HCT116 (cell line): ENCODE measurements at regions not wholly inside any gene's neighbourhood (a gene's known extent, or its start where the extent isn't known, plus 50 kb on each side); places are given as distances from the start of the nearest gene placed in this dataset.

Source experiments
- ATAC-seq: fragments of 200-7000 bp; cut with Tn5 transposase; 2 replicates; pipeline ENCODE4 v1.9.1; 2020; ENCODE audit warnings: mild to moderate bottlenecking, moderate library complexity
- BruUV-seq: library from RNA; stranded (reverse); fragments of 400-500 nt; replicated peaks from 2 replicates; lab custom pipeline; 2021; lab: Mats Ljungman, UMichigan
- CTCF ChIA-PET: fragments of 300-600 bp; sonication (Branson Sonifier 250); formaldehyde crosslinking; loops from one replicate; lab custom pipeline; 2021; ENCODE audit warnings: antibody characterized with exemption; lab: Charles Lee
- POLR2A ChIA-PET: fragments of 300-600, 350-600 bp; sonication (Branson Sonifier 250); formaldehyde crosslinking; loops from one replicate; lab custom pipeline; 2021; ENCODE audit warnings: antibody characterized with exemption; lab: Charles Lee
- RAD21 ChIA-PET, 2 experiments: fragments of 300-600 bp; sonication (Branson Sonifier 250); formaldehyde crosslinking; loops; one replicate each; lab custom pipeline; 2023; ENCODE audit warnings: low total read pairs in 2 of 2; ENCODE audit not compliant: uncharacterized antibody in 2 of 2, unreplicated experiment in 2 of 2, low non-redundant PET in 1 of 2; lab: Charles Lee
- DNase-seq: peaks from one replicate; pipeline ENCODE4 v3.0.0-alpha.2; 2010; ENCODE audit warnings: low read depth, low spot score
- H2AFZ ChIP-seq: fragments of 200-600 bp; shearing (Covaris generic), sonication (generic); 2 replicates; pipeline ENCODE4 v1.6.1; 2017; ENCODE audit warnings: low read depth, mixed run types, mixed read lengths, antibody characterized with exemption, low read length; ENCODE audit not compliant: poor library complexity, severe bottlenecking
- H3K27ac ChIP-seq: 2 replicates; pipeline ENCODE4 v1.5.1; 2012; ENCODE audit warnings: low read depth, low read length
- H3K27me3 ChIP-seq: fragments of 200-600 bp; sonication (generic); 2 replicates; pipeline ENCODE4 v1.6.1; 2016; ENCODE audit warnings: mixed run types, low read length, mixed read lengths; ENCODE audit not compliant: insufficient read depth
- H3K36me3 ChIP-seq, 2 experiments: fragments of 200-500 bp in 1 of 2; fragments of 200-600 bp in 1 of 2; sonication (Bioruptor generic) in 1 of 2; sonication (generic) in 1 of 2; 2 replicates each; pipeline versions ENCODE4 v1.5.1 to v1.6.1; 2014 to 2016; ENCODE audit warnings: low read length in 2 of 2, inconsistent platforms in 1 of 2, mixed read lengths in 1 of 2, mixed run types in 1 of 2; ENCODE audit not compliant: insufficient read depth in 2 of 2, control insufficient read depth in 1 of 2
- H3K4me1 ChIP-seq, 2 experiments: fragments of 200-600 bp in 1 of 2; sonication (generic) in 1 of 2; 2 replicates each; pipeline versions ENCODE4 v1.5.1 to v1.6.1; 2012 to 2017; ENCODE audit warnings: low read length in 2 of 2, inconsistent platforms in 1 of 2, mild to moderate bottlenecking in 1 of 2, mixed read lengths in 1 of 2, mixed run types in 1 of 2, moderate library complexity in 1 of 2; ENCODE audit not compliant: insufficient read depth in 2 of 2, control insufficient read depth in 1 of 2
- H3K4me2 ChIP-seq: fragments of 200-600 bp; sonication (generic); 2 replicates; pipeline ENCODE4 v1.6.1; 2017; ENCODE audit warnings: mixed run types, low read length, mixed read lengths
- H3K4me3 ChIP-seq, 2 experiments: fragments of 200-600 bp in 1 of 2; sonication (generic) in 1 of 2; replicated peaks in 1 of 2; 2 replicates each; pipeline ENCODE4 v1.5.1; 2011 to 2016; ENCODE audit warnings: low read length in 2 of 2, control low read depth in 1 of 2, low read depth in 1 of 2, mild to moderate bottlenecking in 1 of 2, mixed read lengths in 1 of 2, mixed run types in 1 of 2
- H3K79me2 ChIP-seq: fragments of 200-600 bp; sonication (generic); 2 replicates; pipeline ENCODE4 v1.6.1; 2017; ENCODE audit warnings: mild to moderate bottlenecking, mixed run types, low read length, moderate library complexity, mixed read lengths; ENCODE audit not compliant: insufficient read depth
- H3K9ac ChIP-seq: fragments of 200-600 bp; sonication (generic); 2 replicates; pipeline ENCODE4 v1.6.1; 2016; ENCODE audit warnings: low read length, mixed read lengths
- H3K9me2 ChIP-seq: fragments of 200-600 bp; sonication (generic), shearing (Covaris generic); 2 replicates; pipeline ENCODE4 v1.6.1; 2017; ENCODE audit warnings: mixed run types, mild to moderate bottlenecking, moderate library complexity; ENCODE audit not compliant: insufficient read depth
- H3K9me3 ChIP-seq, 2 experiments: fragments of 200-500 bp in 1 of 2; fragments of 200-600 bp in 1 of 2; sonication (Bioruptor generic) in 1 of 2; sonication (generic) in 1 of 2; 2 replicates each; pipeline ENCODE4 v1.6.1; 2014 to 2017; ENCODE audit warnings: low read length in 2 of 2, mixed read lengths in 2 of 2, inconsistent platforms in 1 of 2, low read depth in 1 of 2, mild to moderate bottlenecking in 1 of 2, mixed run types in 1 of 2, moderate library complexity in 1 of 2; ENCODE audit not compliant: control insufficient read depth in 1 of 2, insufficient read depth in 1 of 2
- H4K20me1 ChIP-seq: fragments of 200-600 bp; sonication (generic), shearing (Covaris generic); 2 replicates; pipeline ENCODE4 v1.6.1; 2017; ENCODE audit warnings: mixed run types, mild to moderate bottlenecking, moderate library complexity; ENCODE audit not compliant: insufficient read depth
- ATF3 ChIP-seq: IDR thresholded peaks from 2 replicates; pipeline ENCODE4 v1.6.1; 2012
- CEBPB ChIP-seq: IDR thresholded peaks from 2 replicates; pipeline ENCODE4 v1.6.1; 2012; ENCODE audit warnings: low read depth
- CTCF ChIP-seq, 3 experiments: fragments of 200-600 bp in 1 of 3; sonication (generic) in 1 of 3; IDR thresholded peaks in 2 of 3; conservative IDR thresholded peaks in 1 of 3; 2 replicates each; pipeline ENCODE4 v1.5.1; 2012 to 2017; ENCODE audit warnings: low read depth in 2 of 3, low read length in 2 of 3, antibody characterized with exemption in 1 of 3, borderline replicate concordance in 1 of 3, control low read depth in 1 of 3, mild to moderate bottlenecking in 1 of 3, mixed read lengths in 1 of 3, mixed run types in 1 of 3, moderate library complexity in 1 of 3; ENCODE audit not compliant: insufficient read depth in 1 of 3
- EGR1 ChIP-seq: IDR thresholded peaks from 2 replicates; pipeline ENCODE4 v1.6.1; 2012; ENCODE audit warnings: low read depth
- ELF1 ChIP-seq: IDR thresholded peaks from 2 replicates; pipeline ENCODE4 v1.6.1; 2012; ENCODE audit warnings: low read depth, borderline replicate concordance
- EZH2 ChIP-seq: fragments of 200-600 bp; sonication (generic); IDR thresholded peaks from 2 replicates; pipeline ENCODE4 v1.6.1; 2017; ENCODE audit warnings: antibody characterized with exemption, mixed run types
- EZH2phosphoT487 ChIP-seq: fragments of 200-600 bp; IDR thresholded peaks from 2 replicates; pipeline ENCODE4 v1.6.1; 2018; ENCODE audit warnings: antibody characterized with exemption, borderline replicate concordance
- FOSL1 ChIP-seq: IDR thresholded peaks from 2 replicates; pipeline ENCODE4 v1.6.1; 2012; ENCODE audit warnings: low read depth
- JUND ChIP-seq: IDR thresholded peaks from 2 replicates; pipeline ENCODE4 v1.6.1; 2012
- POLR2AphosphoS5 ChIP-seq: IDR thresholded peaks from 2 replicates; pipeline ENCODE4 v1.6.1; 2011; ENCODE audit warnings: mild to moderate bottlenecking, low read depth, low read length, moderate library complexity
- RAD21 ChIP-seq: IDR thresholded peaks from 2 replicates; pipeline ENCODE4 v1.6.1; 2012; ENCODE audit warnings: low read depth, mild to moderate bottlenecking
- REST ChIP-seq: IDR thresholded peaks from 2 replicates; pipeline ENCODE4 v1.6.1; 2012; ENCODE audit warnings: low read depth
- SP1 ChIP-seq: IDR thresholded peaks from 2 replicates; pipeline ENCODE4 v1.6.1; 2012; ENCODE audit warnings: low read depth
- SRF ChIP-seq: IDR thresholded peaks from 2 replicates; pipeline ENCODE4 v1.6.1; 2012; ENCODE audit warnings: low read depth
- ZFX ChIP-seq: fragments of 450-650 bp; IDR thresholded peaks from 2 replicates; pipeline ENCODE4 v1.6.1; 2017
- intact Hi-C: fragments of 100-400 bp; cut with micrococcal nuclease; formaldehyde crosslinking; loops from 2 replicates; pipeline ENCODE4 v1.10.0; 2022

GRCh38 chr2:189285349-189285748 is 105.8 kb upstream of the COL5A2 start:
- DNase-seq (no peak), ATAC-seq (no peak)
- TF ChIP-seq ATF3 (no peak), CEBPB (no peak), ELF1 (no peak), EZH2phosphoT487 (no peak), FOSL1 (no peak)
- no peaks in the 10 kb centered on the region for H3K79me2 ChIP-seq
- H3K27me3 ChIP-seq = no peaks in the 10 kb centered on the region
- 0 out of 4 replicates have a peak, but pooled peaks cover 0 to 6% of the 10 kb centered on the region in 2 experiments for H3K9me3 ChIP-seq
- no peaks in the 10 kb centered on the region for H3K9me2 ChIP-seq
- no peak overlapping the region for H3K4me3 ChIP-seq
- intact Hi-C loops = loop anchor here (5.0 kb wide), 2 partner anchors 122 to 168 kb away; no protein-coding TSS in a partner anchor
- ChIA-PET CTCF (interaction anchor here (1.1 kb wide), 1 partner anchor 191 kb away, joined by 4 read pairs; no protein-coding TSS in a partner anchor), RAD21 (no interaction called here), POLR2A (no interaction called here)
- H3K4me1 ChIP-seq = no peaks in the 10 kb centered on the region
- no peak overlapping the region for H3K4me2 ChIP-seq
- BruUV-seq = no TSS peak
- no peak overlapping the region for H3K9ac ChIP-seq
- no peaks in the 10 kb centered on the region for H4K20me1 ChIP-seq
- no peaks in the 10 kb centered on the region for H3K36me3 ChIP-seq
- H3K27ac ChIP-seq = no peak overlapping the region
- no peak overlapping the region for H2AFZ ChIP-seq

- POLR2A ChIA-PET = no interaction called here
- RAD21 ChIA-PET = no interaction called here
- Histone ChIP-seq H3K4me2 (no peak overlapping the region), H3K4me1 (no peaks in the 10 kb centered on the region), H3K9me3 (0 out of 4 replicates have a peak, but pooled peaks cover 0 to 6% of the 10 kb centered on the region in 2 experiments), H3K4me3 (no peak overlapping the region), H3K27me3 (no peaks in the 10 kb centered on the region), H2AFZ (no peak overlapping the region), H3K27ac (no peak overlapping the region), H4K20me1 (no peaks in the 10 kb centered on the region), H3K9ac (no peak overlapping the region), H3K9me2 (no peaks in the 10 kb centered on the region), H3K79me2 (no peaks in the 10 kb centered on the region), H3K36me3 (no peaks in the 10 kb centered on the region)
- ATAC-seq (no peak), DNase-seq (no peak)
- BruUV-seq = no TSS peak
- CTCF ChIA-PET = interaction anchor here (1.1 to 2.2 kb wide), 3 partner anchors 10 to 192 kb away, joined by 3 to 9 read pairs (median 4); no protein-coding TSS in a partner anchor
- intact Hi-C loops = loop anchor here (5.0 kb wide), 2 partner anchors 121 to 169 kb away; no protein-coding TSS in a partner anchor
- TF ChIP-seq CTCF (IDR thresholded peaks at IDR 0.05 in 2 of 3, conservative IDR thresholded peaks at IDR 0.05 in 1 of 3; ENCODE audit: borderline replicate concordance in 1 of 3, insufficient read depth in 1 of 3, low read depth in 2 of 3, low read length in 2 of 3) = no peak
- TF ChIP-seq JUND = no peak
- no peak for TF ChIP-seq SRF
- TF ChIP-seq EGR1 = no peak
- TF ChIP-seq RAD21 = no peak
- no peak for TF ChIP-seq SP1
- TF ChIP-seq ZFX = no peak
- TF ChIP-seq EZH2 = no peak
- no peak for TF ChIP-seq EZH2phosphoT487
- no peak for TF ChIP-seq REST
- no peak for TF ChIP-seq POLR2AphosphoS5
These were observed 106.5 kb upstream of the COL5A2 start for GRCh38 chr2:189285962-189286645.
